H9 (cell line): ENCODE measurements at regions not wholly inside any gene's neighbourhood (a gene's known extent, or its start where the extent isn't known, plus 50 kb on each side); places are given as distances from the start of the nearest gene placed in this dataset.

ENCODE experiments used
- DNase-seq: peaks from one replicate; pipeline ENCODE4 v3.0.0-alpha.2; 2017
- H2AFZ ChIP-seq: one replicate; pipeline ENCODE4 v1.6.1; 2013; ENCODE audit warnings: mild to moderate bottlenecking, low read length, control low read depth, moderate library complexity
- H2AK5ac ChIP-seq: 2 replicates; pipeline ENCODE4 v1.6.1; 2013; ENCODE audit warnings: low read length, control low read depth, mixed read lengths; ENCODE audit not compliant: insufficient read length
- H2BK120ac ChIP-seq: one replicate; pipeline ENCODE4 v1.6.1; 2013; ENCODE audit warnings: low read depth, mild to moderate bottlenecking, low read length, control low read depth, inconsistent platforms; ENCODE audit not compliant: poor library complexity, severe bottlenecking
- H2BK12ac ChIP-seq: 2 replicates; pipeline ENCODE4 v1.6.1; 2013; ENCODE audit warnings: low read length, control low read depth, mixed read lengths, low read depth; ENCODE audit not compliant: insufficient read length
- H2BK15ac ChIP-seq: 2 replicates; pipeline ENCODE4 v1.6.1; 2013; ENCODE audit warnings: low read depth, low read length, control low read depth
- H2BK20ac ChIP-seq: one replicate; pipeline ENCODE4 v1.6.1; 2013; ENCODE audit warnings: low read depth, mild to moderate bottlenecking, low read length, control low read depth, inconsistent platforms; ENCODE audit not compliant: poor library complexity, severe bottlenecking
- H2BK5ac ChIP-seq: 2 replicates; pipeline ENCODE4 v1.6.1; 2013; ENCODE audit warnings: low read length, control low read depth, mixed read lengths; ENCODE audit not compliant: insufficient read length
- H3K14ac ChIP-seq: 2 replicates; pipeline ENCODE4 v1.6.1; 2013; ENCODE audit warnings: low read length, control low read depth; ENCODE audit not compliant: insufficient read depth
- H3K18ac ChIP-seq: 2 replicates; pipeline ENCODE4 v1.6.1; 2013; ENCODE audit warnings: low read depth, mild to moderate bottlenecking, mixed read lengths, low read length, control low read depth; ENCODE audit not compliant: insufficient read length
- H3K23ac ChIP-seq: 2 replicates; pipeline ENCODE4 v1.6.1; 2013; ENCODE audit warnings: low read length, control low read depth, mixed read lengths, low read depth; ENCODE audit not compliant: insufficient read length
- H3K23me2 ChIP-seq: 2 replicates; pipeline ENCODE4 v1.6.1; 2013; ENCODE audit warnings: low read depth, mild to moderate bottlenecking, mixed read lengths, low read length, control low read depth; ENCODE audit not compliant: insufficient read length, poor library complexity, severe bottlenecking
- H3K27ac ChIP-seq: 2 replicates; pipeline ENCODE4 v1.5.1; 2013; ENCODE audit warnings: low read length, control low read depth, mixed read lengths, low read depth; ENCODE audit not compliant: insufficient read length
- H3K27me3 ChIP-seq: 2 replicates; pipeline ENCODE4 v1.6.1; 2013; ENCODE audit warnings: low read length, control low read depth, inconsistent platforms; ENCODE audit not compliant: insufficient read depth
- H3K4ac ChIP-seq: 2 replicates; pipeline ENCODE4 v1.6.1; 2013; ENCODE audit warnings: low read depth, mild to moderate bottlenecking, control low read depth, inconsistent platforms, low read length, moderate library complexity
- H3K4me1 ChIP-seq: 2 replicates; pipeline ENCODE4 v1.6.1; 2013; ENCODE audit warnings: low read length, control low read depth, inconsistent platforms; ENCODE audit not compliant: insufficient read depth
- H3K4me2 ChIP-seq: 2 replicates; pipeline ENCODE4 v1.6.1; 2013; ENCODE audit warnings: low read length, control low read depth, mixed read lengths; ENCODE audit not compliant: insufficient read length, insufficient read depth
- H3K56ac ChIP-seq: 2 replicates; pipeline ENCODE4 v1.6.1; 2013; ENCODE audit warnings: low read depth, mild to moderate bottlenecking, mixed read lengths, low read length, control low read depth; ENCODE audit not compliant: insufficient read length
- H3K79me1 ChIP-seq: 2 replicates; pipeline ENCODE4 v1.6.1; 2013; ENCODE audit warnings: low read depth, mild to moderate bottlenecking, moderate library complexity, low read length, control low read depth, inconsistent platforms; ENCODE audit not compliant: insufficient read depth, poor library complexity, severe bottlenecking
- H3K79me2 ChIP-seq: 2 replicates; pipeline ENCODE4 v1.6.1; 2013; ENCODE audit warnings: low read length, control low read depth, inconsistent platforms; ENCODE audit not compliant: insufficient read depth
- H3K9ac ChIP-seq: 2 replicates; pipeline ENCODE4 v1.6.1; 2013; ENCODE audit warnings: low read length, control low read depth, mixed read lengths; ENCODE audit not compliant: insufficient read length; ENCODE audit errors: extremely low read depth
- H3K9me3 ChIP-seq: one replicate; pipeline ENCODE4 v1.6.1; 2013; ENCODE audit warnings: low read depth, low read length, inconsistent platforms; ENCODE audit not compliant: control insufficient read depth
- H3T11ph ChIP-seq: one replicate; pipeline ENCODE4 v1.6.1; 2013; ENCODE audit warnings: mild to moderate bottlenecking, low read length, control low read depth, inconsistent platforms
- H4K20me1 ChIP-seq: one replicate; pipeline ENCODE4 v1.6.1; 2013; ENCODE audit not compliant: control insufficient read depth, insufficient read length, insufficient read depth
- H4K5ac ChIP-seq: 2 replicates; pipeline ENCODE4 v1.6.1; 2013; ENCODE audit warnings: low read depth, mild to moderate bottlenecking, mixed read lengths, low read length, control low read depth; ENCODE audit not compliant: insufficient read length
- H4K8ac ChIP-seq: replicated peaks from 2 replicates; pipeline ENCODE4 v1.6.1; 2013; ENCODE audit warnings: low read length, control low read depth, mixed read lengths, low read depth; ENCODE audit not compliant: insufficient read length
- H4K91ac ChIP-seq: 2 replicates; pipeline ENCODE4 v1.6.1; 2013; ENCODE audit warnings: low read depth, mild to moderate bottlenecking, moderate library complexity, mixed read lengths, low read length, control low read depth; ENCODE audit not compliant: insufficient read length
- H3K27ac Mint-ChIP-seq, 3 experiments: 2 replicates in 2 of 3; 3 replicates in 1 of 3; pipeline ENCODE4 v1.8.0; 2020 to 2021; ENCODE audit warnings: mixed read lengths in 3 of 3, mild to moderate bottlenecking in 1 of 3, moderate library complexity in 1 of 3
- H3K27me3 Mint-ChIP-seq: 2 replicates; pipeline ENCODE4 v1.8.0; 2021; ENCODE audit warnings: low read depth, mild to moderate bottlenecking, moderate library complexity, mixed read lengths
- H3K36me3 Mint-ChIP-seq, 3 experiments: 2 replicates in 2 of 3; 3 replicates in 1 of 3; pipeline ENCODE4 v1.8.0; 2020 to 2021; ENCODE audit warnings: low read depth in 3 of 3, mixed read lengths in 3 of 3; ENCODE audit not compliant: insufficient read depth in 1 of 3
- H3K4me1 Mint-ChIP-seq, 2 experiments: 2 replicates each; pipeline ENCODE4 v1.8.0; 2020; ENCODE audit warnings: mixed read lengths in 2 of 2
- H3K4me3 Mint-ChIP-seq, 2 experiments: 2 replicates in 1 of 2; 3 replicates in 1 of 2; pipeline ENCODE4 v1.8.0; 2020 to 2021; ENCODE audit warnings: mild to moderate bottlenecking in 2 of 2, mixed read lengths in 2 of 2, moderate library complexity in 1 of 2
- H3K9me3 Mint-ChIP-seq, 2 experiments: 2 replicates in 1 of 2; 3 replicates in 1 of 2; pipeline ENCODE4 v1.8.0; 2020; ENCODE audit warnings: mild to moderate bottlenecking in 2 of 2, mixed read lengths in 2 of 2, moderate library complexity in 1 of 2
- WGBS: extraction: QIAGEN DNeasy Blood & Tissue Kit; methylation state at CpG from one replicate; pipeline ENCODE4 v1.1.7; 2013; ENCODE audit warnings: missing lambda C conversion rate, low lambda C conversion rate, mixed read lengths; ENCODE audit not compliant: insufficient read length; ENCODE audit errors: extremely low coverage; 5-methylcytosine and 5-hydroxymethylcytosine counted together
- TF ChIP-seq, protein P1 (sequence below): fragments of 200-600 bp; sonication (generic); conservative IDR thresholded peaks from 3 replicates; pipeline ENCODE4 v1.8.0; 2021; ENCODE audit warnings: antibody characterized with exemption, mild to moderate bottlenecking

DNA sequence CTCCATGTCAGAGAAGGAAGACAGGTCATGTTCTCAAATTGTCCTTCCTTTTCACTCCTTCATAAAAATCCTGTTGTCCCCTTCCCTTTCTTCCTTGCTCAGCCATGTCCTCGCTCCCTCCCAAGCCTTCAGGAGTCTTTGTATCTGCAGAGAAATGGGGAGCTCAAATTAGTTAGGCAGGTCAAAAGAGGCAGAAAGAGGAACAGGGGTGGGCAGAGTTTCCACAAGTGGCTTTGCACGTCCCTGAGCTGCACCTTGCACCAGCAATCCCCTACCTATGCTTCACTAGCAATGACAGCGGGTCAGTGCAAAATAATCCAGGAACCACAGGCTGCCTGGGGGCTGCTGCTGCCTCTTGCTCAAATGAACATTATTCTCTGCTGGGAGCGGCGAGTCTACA is 152.1 kb upstream of the ITGA6 start:
- no CpG with 5 or more reads among the region's 5 CpGs for WGBS

More for the DNA sequence above, 152.1 kb upstream of the ITGA6 start:
- no peak overlapping the region for H2AFZ ChIP-seq
- H3K23ac ChIP-seq, result no peak overlapping the region
- H3K27me3 ChIP-seq, result no peaks in the 10 kb centered on the region
- H3K56ac ChIP-seq, result no peak overlapping the region
- no peak overlapping the region for H3K27ac ChIP-seq
- no peak overlapping the region for H4K91ac ChIP-seq
- H2BK20ac ChIP-seq, result no peak overlapping the region
- no peaks in the 10 kb centered on the region for H3K79me2 ChIP-seq
- H3K4me1 ChIP-seq, result peaks cover 7% of the 10 kb centered on the region; the same call in 1 of the 2 replicates
- no peaks in the 10 kb centered on the region for H3K9me3 ChIP-seq
- peaks cover 7 to 21% (median 12%) of the 10 kb centered on the region in 3 experiments for H3K36me3 Mint-ChIP-seq
- H2BK120ac ChIP-seq, result no peak overlapping the region
- H3K79me1 ChIP-seq, result no peaks in the 10 kb centered on the region
- H3K4me2 ChIP-seq, result no peak overlapping the region
- H3K9ac ChIP-seq, result no peak overlapping the region
- H3K4me3 Mint-ChIP-seq, result no peak overlapping the region
- no peaks in the 10 kb centered on the region for H3K23me2 ChIP-seq
- no peak overlapping the region for H3T11ph ChIP-seq
- H3K4me1 Mint-ChIP-seq, result peaks cover 28 to 45% of the 10 kb centered on the region in 2 experiments
- no peak overlapping the region for H3K4ac ChIP-seq
- H4K5ac ChIP-seq, result no peak overlapping the region
- H3K27me3 Mint-ChIP-seq, result peaks cover 7% of the 10 kb centered on the region; the same call in 1 of the 2 replicates
- H2BK5ac ChIP-seq, result no peak overlapping the region
- no peak overlapping the region for H3K18ac ChIP-seq
- DNase-seq, result no peak
- H2AK5ac ChIP-seq, result no peak overlapping the region
- TF ChIP-seq, protein P1, sequence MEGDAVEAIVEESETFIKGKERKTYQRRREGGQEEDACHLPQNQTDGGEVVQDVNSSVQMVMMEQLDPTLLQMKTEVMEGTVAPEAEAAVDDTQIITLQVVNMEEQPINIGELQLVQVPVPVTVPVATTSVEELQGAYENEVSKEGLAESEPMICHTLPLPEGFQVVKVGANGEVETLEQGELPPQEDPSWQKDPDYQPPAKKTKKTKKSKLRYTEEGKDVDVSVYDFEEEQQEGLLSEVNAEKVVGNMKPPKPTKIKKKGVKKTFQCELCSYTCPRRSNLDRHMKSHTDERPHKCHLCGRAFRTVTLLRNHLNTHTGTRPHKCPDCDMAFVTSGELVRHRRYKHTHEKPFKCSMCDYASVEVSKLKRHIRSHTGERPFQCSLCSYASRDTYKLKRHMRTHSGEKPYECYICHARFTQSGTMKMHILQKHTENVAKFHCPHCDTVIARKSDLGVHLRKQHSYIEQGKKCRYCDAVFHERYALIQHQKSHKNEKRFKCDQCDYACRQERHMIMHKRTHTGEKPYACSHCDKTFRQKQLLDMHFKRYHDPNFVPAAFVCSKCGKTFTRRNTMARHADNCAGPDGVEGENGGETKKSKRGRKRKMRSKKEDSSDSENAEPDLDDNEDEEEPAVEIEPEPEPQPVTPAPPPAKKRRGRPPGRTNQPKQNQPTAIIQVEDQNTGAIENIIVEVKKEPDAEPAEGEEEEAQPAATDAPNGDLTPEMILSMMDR, result no peak
- peaks cover 16 to 24% of the 10 kb centered on the region in 2 experiments for H3K9me3 Mint-ChIP-seq
- H3K14ac ChIP-seq, result no peak overlapping the region; the same call in 1 of the 2 replicates
- no peak overlapping the region for H4K8ac ChIP-seq
- H3K27ac Mint-ChIP-seq, result no peak overlapping the region
- no peaks in the 10 kb centered on the region for H4K20me1 ChIP-seq
- H2BK12ac ChIP-seq, result no peak overlapping the region
- H2BK15ac ChIP-seq, result no peak overlapping the region
